Neural crest cell (in vitro differentiated cells): ENCODE measurements at regions not wholly inside any gene's neighbourhood (a gene's known extent, or its start where the extent isn't known, plus 50 kb on each side); places are given as distances from the start of the nearest gene placed in this dataset.

ENCODE experiments used
- DNase-seq: peaks from one replicate; pipeline ENCODE4 v3.0.0; 2021; ENCODE audit warnings: low read depth, mixed read lengths, low spot score
- H3K27ac Mint-ChIP-seq: one replicate; pipeline ENCODE4 v1.8.0; 2021; ENCODE audit warnings: mild to moderate bottlenecking, mixed read lengths; ENCODE audit not compliant: unreplicated experiment
- H3K27me3 Mint-ChIP-seq: 2 replicates; pipeline ENCODE4 v1.8.0; 2021; ENCODE audit warnings: low read depth, mild to moderate bottlenecking, mixed read lengths
- H3K36me3 Mint-ChIP-seq: 2 replicates; pipeline ENCODE4 v1.8.0; 2021; ENCODE audit warnings: low read depth, mild to moderate bottlenecking, mixed read lengths
- H3K4me1 Mint-ChIP-seq: 2 replicates; pipeline ENCODE4 v1.8.0; 2021; ENCODE audit warnings: mixed read lengths
- H3K4me3 Mint-ChIP-seq: one replicate; pipeline ENCODE4 v1.8.0; 2021; ENCODE audit warnings: mild to moderate bottlenecking, mixed read lengths
- H3K9me3 Mint-ChIP-seq: 2 replicates; pipeline ENCODE4 v1.8.0; 2021; ENCODE audit warnings: mixed read lengths
- CTCF ChIP-seq: fragments of 200-600 bp; sonication (generic); conservative IDR thresholded peaks from 2 replicates; pipeline ENCODE4 v1.5.0; 2021; ENCODE audit warnings: antibody characterized with exemption, mild to moderate bottlenecking

GRCh38 chr1:216815260-216816131 lies 92.3 kb upstream of the ESRRG start:
- Mint-ChIP-seq H3K4me3 (no peak overlapping the region), H3K36me3 (no peaks in the 10 kb centered on the region), H3K27me3 (peaks cover 2% of the 10 kb centered on the region), H3K4me1 (peaks cover 15% of the 10 kb centered on the region), H3K27ac (no peak overlapping the region), H3K9me3 (no peaks in the 10 kb centered on the region)
- no peak for DNase-seq
- TF ChIP-seq CTCF = no peak

- TF ChIP-seq CTCF = no peak
- Mint-ChIP-seq H3K4me1 (peaks cover 15% of the 10 kb centered on the region), H3K36me3 (no peaks in the 10 kb centered on the region), H3K4me3 (no peak overlapping the region), H3K27me3 (peaks cover 2% of the 10 kb centered on the region), H3K27ac (no peak overlapping the region), H3K9me3 (no peaks in the 10 kb centered on the region)
- no peak for DNase-seq
Observed at GRCh38 chr1:216814576-216815259, 91.5 kb upstream of the ESRRG start.

- Mint-ChIP-seq H3K4me1 (peaks cover 15% of the 10 kb centered on the region), H3K4me3 (no peak overlapping the region), H3K36me3 (no peaks in the 10 kb centered on the region), H3K27me3 (no peaks in the 10 kb centered on the region), H3K9me3 (no peaks in the 10 kb centered on the region), H3K27ac (no peak overlapping the region)
- no peak for TF ChIP-seq CTCF
- DNase-seq = no peak
Observed at GRCh38 chr1:216812966-216813365, 89.7 kb upstream of the ESRRG start.

GRCh38 chr1:216809649-216810048 lies 86.4 kb upstream of the ESRRG start:
- H3K9me3 Mint-ChIP-seq = no peaks in the 10 kb centered on the region
- H3K4me1 Mint-ChIP-seq = peaks cover 13% of the 10 kb centered on the region
- H3K27me3 Mint-ChIP-seq = no peaks in the 10 kb centered on the region
- H3K36me3 Mint-ChIP-seq = no peaks in the 10 kb centered on the region
- H3K27ac Mint-ChIP-seq = no peak overlapping the region
- no peak for DNase-seq
- H3K4me3 Mint-ChIP-seq = no peak overlapping the region
- TF ChIP-seq CTCF = no peak

GRCh38 chr1:216807696-216808095 lies 84.5 kb upstream of the ESRRG start:
- Mint-ChIP-seq H3K36me3 (no peaks in the 10 kb centered on the region), H3K4me1 (peaks cover 16% of the 10 kb centered on the region), H3K4me3 (no peak overlapping the region), H3K27me3 (no peaks in the 10 kb centered on the region), H3K9me3 (no peaks in the 10 kb centered on the region), H3K27ac (no peak overlapping the region)
- TF ChIP-seq CTCF = no peak
- no peak for DNase-seq
